Mesenchymal stem cell (in vitro differentiated cells and primary cell): ENCODE measurements at regions not wholly inside any gene's neighbourhood (a gene's known extent, or its start where the extent isn't known, plus 50 kb on each side); places are given as distances from the start of the nearest gene placed in this dataset.
A peak's percentile ranks its signal among the peaks of the same experiment; 100 is the strongest.

Source experiments
- DNase-seq: peaks from one replicate; pipeline ENCODE4 v3.0.0-alpha.2; 2013
- H2AFZ ChIP-seq: one replicate; pipeline ENCODE4 v1.6.1; 2013; ENCODE audit warnings: low read depth, mild to moderate bottlenecking, control low read depth, inconsistent platforms, low read length, moderate library complexity
- H2AK5ac ChIP-seq: 2 replicates; pipeline ENCODE4 v1.6.1; 2013; ENCODE audit warnings: low read length, moderate library complexity, mild to moderate bottlenecking, inconsistent platforms; ENCODE audit not compliant: severe bottlenecking
- H2BK120ac ChIP-seq: one replicate; pipeline ENCODE4 v1.6.1; 2013; ENCODE audit warnings: low read depth, mild to moderate bottlenecking, inconsistent platforms, low read length, moderate library complexity
- H2BK12ac ChIP-seq, 2 experiments: one replicate each; pipeline ENCODE4 v1.6.1; 2013; ENCODE audit warnings: inconsistent platforms in 2 of 2, low read length in 2 of 2, mild to moderate bottlenecking in 2 of 2, moderate library complexity in 2 of 2, control low read depth in 1 of 2
- H2BK15ac ChIP-seq: one replicate; pipeline ENCODE4 v1.6.1; 2013; ENCODE audit warnings: mild to moderate bottlenecking, low read depth, inconsistent platforms; ENCODE audit not compliant: poor library complexity, severe bottlenecking
- H2BK5ac ChIP-seq: 2 replicates; pipeline ENCODE4 v1.6.1; 2013; ENCODE audit warnings: low read depth, mild to moderate bottlenecking, low read length, control low read depth, inconsistent platforms; ENCODE audit not compliant: poor library complexity, severe bottlenecking
- H3K14ac ChIP-seq, 2 experiments: one replicate each; pipeline ENCODE4 v1.6.1; 2013; ENCODE audit warnings: inconsistent platforms in 2 of 2, low read length in 2 of 2, control low read depth in 1 of 2, mild to moderate bottlenecking in 1 of 2, moderate library complexity in 1 of 2
- H3K18ac ChIP-seq, 2 experiments: one replicate each; pipeline ENCODE4 v1.6.1; 2013; ENCODE audit warnings: inconsistent platforms in 2 of 2, low read length in 2 of 2, control low read depth in 1 of 2, low read depth in 1 of 2, mild to moderate bottlenecking in 1 of 2
- H3K23ac ChIP-seq, 2 experiments: one replicate each; pipeline ENCODE4 v1.6.1; 2013; ENCODE audit warnings: inconsistent platforms in 2 of 2, low read length in 2 of 2, mild to moderate bottlenecking in 2 of 2, moderate library complexity in 2 of 2, control low read depth in 1 of 2
- H3K27ac ChIP-seq: 2 replicates; pipeline ENCODE4 v1.5.1; 2013; ENCODE audit warnings: mild to moderate bottlenecking, moderate library complexity, low read length, control low read depth, inconsistent platforms; ENCODE audit not compliant: poor library complexity, severe bottlenecking
- H3K27me3 ChIP-seq, 2 experiments: 2 replicates each; pipeline versions ENCODE4 v1.6.1 to v1.7.0; 2013; ENCODE audit warnings: low read length in 2 of 2, mild to moderate bottlenecking in 2 of 2, moderate library complexity in 2 of 2, control low read depth in 1 of 2, inconsistent platforms in 1 of 2; ENCODE audit not compliant: control insufficient read depth in 1 of 2, insufficient read depth in 1 of 2
- H3K36me3 ChIP-seq, 2 experiments: 2 replicates each; pipeline versions ENCODE4 v1.6.1 to v1.7.0; 2013; ENCODE audit warnings: low read length in 2 of 2, control low read depth in 1 of 2, inconsistent platforms in 1 of 2, low read depth in 1 of 2, mild to moderate bottlenecking in 1 of 2; ENCODE audit not compliant: insufficient read depth in 2 of 2, control insufficient read depth in 1 of 2
- H3K4ac ChIP-seq, 2 experiments: one replicate each; pipeline ENCODE4 v1.6.1; 2013; ENCODE audit warnings: inconsistent platforms in 2 of 2, low read length in 2 of 2, mild to moderate bottlenecking in 2 of 2, moderate library complexity in 2 of 2, control low read depth in 1 of 2, low read depth in 1 of 2
- H3K4me1 ChIP-seq: 2 replicates; pipeline ENCODE4 v1.6.1; 2013; ENCODE audit warnings: low read depth, low read length, control low read depth; ENCODE audit not compliant: control insufficient read depth, insufficient read depth
- H3K4me2 ChIP-seq: 2 replicates; pipeline ENCODE4 v1.6.1; 2013; ENCODE audit warnings: low read length, mild to moderate bottlenecking, inconsistent platforms; ENCODE audit not compliant: poor library complexity, severe bottlenecking
- H3K4me3 ChIP-seq, 2 experiments: 2 replicates each; pipeline versions ENCODE4 v1.5.1 to v1.7.0; 2013; ENCODE audit warnings: low read length in 2 of 2, mild to moderate bottlenecking in 2 of 2, control low read depth in 1 of 2, low read depth in 1 of 2; ENCODE audit not compliant: insufficient read depth in 1 of 2
- H3K79me1 ChIP-seq: replicated peaks from 2 replicates; pipeline ENCODE4 v1.6.1; 2013; ENCODE audit warnings: mild to moderate bottlenecking, control low read depth, low read length, inconsistent platforms; ENCODE audit not compliant: poor library complexity, severe bottlenecking
- H3K9ac ChIP-seq: 2 replicates; pipeline ENCODE4 v1.7.0; 2013; ENCODE audit warnings: mild to moderate bottlenecking, low read length, moderate library complexity
- H3K9me3 ChIP-seq: 2 replicates; pipeline ENCODE4 v1.7.0; 2013; ENCODE audit warnings: mild to moderate bottlenecking, low read length; ENCODE audit not compliant: control insufficient read depth
- H4K8ac ChIP-seq: one replicate; pipeline ENCODE4 v1.6.1; 2013; ENCODE audit warnings: inconsistent platforms, mild to moderate bottlenecking, low read length, moderate library complexity
- H4K91ac ChIP-seq: one replicate; pipeline ENCODE4 v1.6.1; 2013; ENCODE audit warnings: mild to moderate bottlenecking, low read length, inconsistent platforms
- WGBS: methylation state at CpG from one replicate; pipeline ENCODE4 v1.1.7; 2013; ENCODE audit warnings: mixed read lengths; 5-methylcytosine and 5-hydroxymethylcytosine counted together

DNA sequence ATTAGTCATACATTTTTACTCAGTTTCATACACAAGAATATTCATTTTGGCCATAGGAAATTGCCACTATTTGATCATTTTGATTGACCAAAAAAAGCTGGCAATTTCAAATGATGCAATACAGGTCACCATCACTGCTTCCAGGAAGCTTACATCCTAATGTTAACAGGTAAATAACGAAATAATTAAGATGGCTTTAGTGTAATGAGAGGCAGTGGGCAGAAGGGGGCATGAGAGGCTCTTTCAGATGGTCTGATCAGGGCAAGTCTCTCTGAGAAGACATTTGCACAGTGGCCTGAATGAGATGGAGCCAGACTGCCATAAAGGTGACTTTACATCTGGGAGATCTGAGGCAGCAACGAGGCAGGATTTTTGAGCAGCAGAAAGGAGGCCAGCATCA lies 170.7 kb downstream of the SLIT2 start:
- Histone ChIP-seq H3K27me3 (no peaks in the 10 kb centered on the region), H4K91ac (no peak overlapping the region), H3K27ac (no peak overlapping the region), H2AK5ac (no peak overlapping the region), H3K4me3 (no peak overlapping the region), H3K4ac (no peak overlapping the region), H3K79me1 (no peaks in the 10 kb centered on the region), H3K9me3 (no peaks in the 10 kb centered on the region), H4K8ac (no peak overlapping the region), H2BK120ac (no peak overlapping the region), H2BK5ac (no peak overlapping the region), H3K4me2 (no peak overlapping the region), H2AFZ (no peak overlapping the region), H3K9ac (no peak overlapping the region), H3K14ac (no peak overlapping the region), H3K18ac (no peak overlapping the region), H3K4me1 (no peaks in the 10 kb centered on the region), H2BK12ac (no peak overlapping the region), H3K36me3 (no peaks in the 10 kb centered on the region), H3K23ac (no peak overlapping the region), H2BK15ac (no peak overlapping the region)
- peak; percentile 56 for DNase-seq
- WGBS = 22% methylated on average over 2 of the region's 2 CpGs

DNA sequence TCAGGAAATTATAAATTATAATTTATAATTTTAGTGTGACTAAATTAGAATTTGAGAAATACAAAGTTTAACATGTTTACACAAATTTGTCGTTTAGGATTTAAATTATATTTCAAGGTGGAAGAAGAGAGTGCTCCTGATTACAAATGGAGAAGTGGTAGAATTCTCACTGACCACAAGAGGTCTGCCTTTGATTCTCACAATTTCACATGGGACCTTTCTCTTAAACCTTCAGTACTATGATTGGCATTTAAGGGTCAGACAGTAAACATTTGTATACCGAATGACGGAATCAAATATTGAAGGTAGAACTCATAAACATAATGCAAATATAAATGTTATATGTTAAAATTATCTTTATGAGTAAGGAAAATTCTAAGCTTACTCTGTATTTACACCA lies 171.7 kb downstream of the SLIT2 start:
- H2BK12ac ChIP-seq = no peak overlapping the region
- no peak overlapping the region for H4K91ac ChIP-seq
- no peak for DNase-seq
- H2AFZ ChIP-seq = no peak overlapping the region
- no peaks in the 10 kb centered on the region for H3K79me1 ChIP-seq
- no peaks in the 10 kb centered on the region for H3K9me3 ChIP-seq
- no peak overlapping the region for H3K27ac ChIP-seq
- H4K8ac ChIP-seq = no peak overlapping the region
- WGBS = 100% methylated on average over 2 of the region's 3 CpGs
- H2AK5ac ChIP-seq = no peak overlapping the region
- no peak overlapping the region for H3K4me3 ChIP-seq
- no peaks in the 10 kb centered on the region for H3K4me1 ChIP-seq
- H3K18ac ChIP-seq = no peak overlapping the region
- no peaks in the 10 kb centered on the region for H3K27me3 ChIP-seq
- no peak overlapping the region for H2BK5ac ChIP-seq
- H3K36me3 ChIP-seq = no peaks in the 10 kb centered on the region
- H3K23ac ChIP-seq = no peak overlapping the region
- H2BK15ac ChIP-seq = no peak overlapping the region
- no peak overlapping the region for H3K9ac ChIP-seq
- H3K4ac ChIP-seq = no peak overlapping the region
- H3K14ac ChIP-seq = no peak overlapping the region
- H3K4me2 ChIP-seq = no peak overlapping the region
- H2BK120ac ChIP-seq = no peak overlapping the region

DNA sequence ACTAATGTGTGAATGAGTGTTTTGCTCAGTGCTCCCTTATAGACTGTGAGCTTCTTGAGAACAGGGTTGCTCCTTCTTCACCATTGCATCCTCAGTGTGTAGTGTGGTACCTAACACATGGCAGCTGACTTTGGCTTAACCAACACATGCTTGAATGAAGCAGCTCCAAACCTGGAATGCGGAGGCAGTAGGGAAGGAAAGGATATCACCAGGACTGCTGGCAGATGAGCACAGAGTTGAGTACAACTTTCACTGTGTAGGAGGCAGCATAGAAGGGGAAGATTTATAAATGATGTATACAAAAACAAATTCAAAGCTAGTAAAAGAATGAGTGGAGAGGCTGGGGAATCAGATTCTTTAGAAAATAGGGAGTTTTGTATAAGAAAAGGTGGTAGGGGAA lies 174.3 kb downstream of the SLIT2 start:
- WGBS = 100% methylated on average over 1 of the region's 1 CpG
- Histone ChIP-seq H3K14ac (no peak overlapping the region), H3K23ac (no peak overlapping the region), H2AFZ (no peak overlapping the region), H2BK12ac (no peak overlapping the region), H3K27ac (no peak overlapping the region), H3K9ac (no peak overlapping the region), H2BK5ac (no peak overlapping the region), H2AK5ac (no peak overlapping the region), H4K8ac (no peak overlapping the region), H3K27me3 (no peaks in the 10 kb centered on the region), H3K4me3 (no peak overlapping the region), H3K9me3 (no peaks in the 10 kb centered on the region), H3K79me1 (no peaks in the 10 kb centered on the region), H2BK15ac (no peak overlapping the region), H2BK120ac (no peak overlapping the region), H4K91ac (no peak overlapping the region), H3K18ac (no peak overlapping the region), H3K4me2 (no peak overlapping the region), H3K36me3 (no peaks in the 10 kb centered on the region), H3K4me1 (no peaks in the 10 kb centered on the region), H3K4ac (no peak overlapping the region)
- DNase-seq = no peak

DNA sequence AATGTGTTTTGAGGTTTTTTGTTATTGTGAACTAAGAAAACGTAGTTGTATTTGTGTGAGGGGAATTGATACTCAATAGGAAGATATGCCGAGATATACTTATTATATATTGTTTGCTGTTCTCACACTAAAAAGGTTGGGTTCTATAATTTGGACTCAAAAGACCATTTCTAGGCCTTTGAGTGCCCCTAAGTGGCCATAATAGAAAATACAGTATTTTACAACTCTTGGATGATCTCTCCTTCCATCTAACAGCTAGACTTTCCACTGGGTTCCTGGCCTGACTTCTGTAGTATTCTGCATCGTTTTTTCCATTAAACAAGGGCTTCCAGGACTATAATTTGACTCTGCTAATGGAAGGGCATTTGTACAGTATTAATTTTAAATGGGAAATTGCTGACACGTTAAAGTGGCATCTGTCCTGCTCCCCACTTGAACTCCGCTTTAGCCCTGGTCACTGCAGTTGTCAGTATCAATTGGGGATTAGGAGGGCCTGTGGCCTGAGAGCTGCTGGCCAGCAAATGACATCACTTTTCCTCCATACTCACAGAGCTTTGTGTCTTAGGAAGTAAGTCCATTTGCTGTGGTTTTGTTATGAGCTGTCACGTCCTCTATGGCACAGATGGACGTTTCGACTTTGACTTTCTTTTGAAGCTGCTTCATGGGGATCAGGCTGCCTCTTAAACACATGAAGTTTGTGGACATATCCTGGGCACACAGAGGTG lies 176.9 kb downstream of the SLIT2 start:
- no peak overlapping the region for H3K18ac ChIP-seq
- no peak for DNase-seq
- H2AFZ ChIP-seq = no peak overlapping the region
- no peak overlapping the region for H3K4me3 ChIP-seq
- H2BK12ac ChIP-seq = no peak overlapping the region
- H3K36me3 ChIP-seq = no peaks in the 10 kb centered on the region
- no peak overlapping the region for H4K8ac ChIP-seq
- no peak overlapping the region for H4K91ac ChIP-seq
- no peaks in the 10 kb centered on the region for H3K27me3 ChIP-seq
- H3K79me1 ChIP-seq = no peaks in the 10 kb centered on the region
- no peak overlapping the region for H2BK15ac ChIP-seq
- H3K23ac ChIP-seq = no peak overlapping the region
- no peak overlapping the region for H2BK5ac ChIP-seq
- H3K4ac ChIP-seq = no peak overlapping the region
- H2AK5ac ChIP-seq = peak overlapping the region; percentile 15
- no peak overlapping the region for H3K9ac ChIP-seq
- H3K27ac ChIP-seq = no peak overlapping the region
- H3K9me3 ChIP-seq = no peaks in the 10 kb centered on the region
- H2BK120ac ChIP-seq = no peak overlapping the region
- no peak overlapping the region for H3K14ac ChIP-seq
- H3K4me1 ChIP-seq = no peaks in the 10 kb centered on the region
- H3K4me2 ChIP-seq = no peak overlapping the region
- 84% methylated on average over 7 of the region's 8 CpGs for WGBS
